Gastrocnemius medialis (tissue), 4 donors: ENCODE measurements at regions not wholly inside any gene's neighbourhood (a gene's known extent, or its start where the extent isn't known, plus 50 kb on each side); places are given as distances from the start of the nearest gene placed in this dataset.

Experiments
- CTCF ChIP-seq, 5 experiments: fragments of 450-650 bp in 3 of 5; fragments of 200-600 bp in 2 of 5; sonication (generic) in 2 of 5; IDR thresholded peaks in 4 of 5; conservative IDR thresholded peaks in 1 of 5; 1 replicate in 4 of 5; 2 replicates in 1 of 5; pipeline ENCODE4 v1.5.1; 2016 to 2019; ENCODE audit warnings: antibody characterized with exemption in 5 of 5, mild to moderate bottlenecking in 3 of 5, moderate library complexity in 3 of 5
- POLR2A ChIP-seq, 2 donors: fragments of 450-650 bp; IDR thresholded peaks; one replicate each; pipeline ENCODE4 v1.6.1; 2017; ENCODE audit warnings: antibody characterized with exemption in 2 of 2, mild to moderate bottlenecking in 2 of 2, moderate library complexity in 2 of 2

- TF ChIP-seq POLR2A (IDR thresholded peaks at IDR 0.05), result no peak
- TF ChIP-seq CTCF (IDR thresholded peaks at IDR 0.05 in 4 of 5, conservative IDR thresholded peaks at IDR 0.05 in 1 of 5), result no peak
These were observed 139.9 kb downstream of the GPCPD1 start for GRCh38 chr20:5470943-5471342.
